WERI-Rb-1 (cell line): ENCODE measurements at regions not wholly inside any gene's neighbourhood (a gene's known extent, or its start where the extent isn't known, plus 50 kb on each side); places are given as distances from the start of the nearest gene placed in this dataset.

Source experiments
- DNase-seq: peaks from one replicate; pipeline ENCODE4 v3.0.0-alpha.2; 2020
- H3K27ac ChIP-seq: fragments of 250-450 bp; sonication (Bioruptor Pico); 2 replicates; pipeline ENCODE4 v1.5.1; 2020; ENCODE audit warnings: mild to moderate bottlenecking, moderate library complexity
- H3K27me3 ChIP-seq: fragments of 250-450 bp; sonication (Bioruptor Pico); 2 replicates; pipeline ENCODE4 v1.5.1; 2021; ENCODE audit warnings: mild to moderate bottlenecking, low read depth, moderate library complexity; ENCODE audit not compliant: insufficient read depth, severe bottlenecking
- H3K36me3 ChIP-seq: fragments of 250-450 bp; sonication (Bioruptor Pico); 2 replicates; pipeline ENCODE4 v1.5.1; 2020; ENCODE audit warnings: mild to moderate bottlenecking, moderate library complexity
- H3K4me3 ChIP-seq: 2 replicates; pipeline ENCODE4 v1.5.1; 2011; ENCODE audit warnings: low read depth, mild to moderate bottlenecking, control low read depth, low read length
- H3K9me3 ChIP-seq: fragments of 250-450 bp; sonication (Bioruptor Pico); 2 replicates; pipeline ENCODE4 v1.5.1; 2021; ENCODE audit warnings: mild to moderate bottlenecking, moderate library complexity; ENCODE audit not compliant: severe bottlenecking
- CTCF ChIP-seq: IDR thresholded peaks from 2 replicates; pipeline ENCODE4 v1.5.1; 2011; ENCODE audit warnings: low read depth, mild to moderate bottlenecking, control low read depth, inconsistent platforms, low read length

DNA sequence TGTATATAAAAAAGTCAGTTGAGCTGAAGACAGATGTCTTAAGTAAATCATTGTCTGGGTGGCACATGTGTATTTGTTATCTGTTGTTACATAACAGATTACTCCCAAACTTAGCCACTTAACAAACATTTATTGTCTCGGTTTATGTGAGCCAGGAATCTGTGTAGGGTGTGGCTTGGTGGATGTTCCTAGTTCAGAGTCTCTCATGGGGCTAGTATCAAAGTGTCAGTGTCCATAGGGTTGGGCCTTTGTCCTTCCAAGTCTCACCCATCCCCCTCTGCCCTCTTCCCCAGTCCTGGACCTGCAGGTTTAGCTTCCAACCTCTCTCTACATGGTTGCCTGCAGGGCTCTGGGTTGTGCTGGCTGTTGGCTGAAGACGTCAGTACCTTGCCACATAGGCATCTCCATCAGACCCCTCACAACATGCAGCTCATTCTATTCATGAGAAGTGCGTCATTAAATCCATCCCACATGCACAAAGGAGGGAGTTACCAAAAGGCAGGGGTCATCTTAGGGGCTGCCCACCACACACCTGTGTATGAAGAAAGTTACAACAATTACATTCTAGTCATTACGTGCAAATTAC lies 127.5 kb downstream of the HS3ST1 start:
- Histone ChIP-seq H3K4me3 (no peak overlapping the region), H3K27me3 (no peaks in the 10 kb centered on the region), H3K9me3 (no peaks in the 10 kb centered on the region), H3K36me3 (no peaks in the 10 kb centered on the region), H3K27ac (no peak overlapping the region)
- no peak for DNase-seq
- no peak for TF ChIP-seq CTCF

DNA sequence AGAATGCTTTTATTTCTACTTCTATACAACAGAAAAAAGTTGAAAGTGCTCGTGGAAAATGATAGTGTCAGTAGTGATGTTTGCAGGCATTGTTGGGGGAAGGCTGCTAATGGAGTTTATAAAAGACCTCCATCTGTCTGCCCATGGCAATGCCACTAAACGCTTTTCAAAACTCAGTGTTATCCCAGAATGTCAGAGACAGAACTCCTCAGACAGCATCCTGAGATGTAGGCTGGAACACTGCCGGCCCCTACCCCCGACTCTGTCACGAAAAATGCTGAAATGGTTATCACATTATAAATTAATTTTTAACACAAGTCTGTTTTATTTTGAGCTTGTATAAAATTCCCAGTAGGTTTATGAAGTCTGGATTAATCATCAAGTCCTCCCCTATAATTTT lies 128.9 kb downstream of the HS3ST1 start:
- Histone ChIP-seq H3K27ac (no peak overlapping the region), H3K9me3 (no peaks in the 10 kb centered on the region), H3K36me3 (no peaks in the 10 kb centered on the region), H3K27me3 (no peaks in the 10 kb centered on the region), H3K4me3 (no peak overlapping the region)
- DNase-seq = no peak
- no peak for TF ChIP-seq CTCF

- H3K4me3 ChIP-seq = no peak overlapping the region
- no peak for TF ChIP-seq CTCF
- no peak for DNase-seq
- no peaks in the 10 kb centered on the region for H3K27me3 ChIP-seq
- no peak overlapping the region for H3K27ac ChIP-seq
- no peaks in the 10 kb centered on the region for H3K9me3 ChIP-seq
- H3K36me3 ChIP-seq = no peaks in the 10 kb centered on the region
Observed at GRCh38 chr4:11299016-11299415, 129.7 kb downstream of the HS3ST1 start.

DNA sequence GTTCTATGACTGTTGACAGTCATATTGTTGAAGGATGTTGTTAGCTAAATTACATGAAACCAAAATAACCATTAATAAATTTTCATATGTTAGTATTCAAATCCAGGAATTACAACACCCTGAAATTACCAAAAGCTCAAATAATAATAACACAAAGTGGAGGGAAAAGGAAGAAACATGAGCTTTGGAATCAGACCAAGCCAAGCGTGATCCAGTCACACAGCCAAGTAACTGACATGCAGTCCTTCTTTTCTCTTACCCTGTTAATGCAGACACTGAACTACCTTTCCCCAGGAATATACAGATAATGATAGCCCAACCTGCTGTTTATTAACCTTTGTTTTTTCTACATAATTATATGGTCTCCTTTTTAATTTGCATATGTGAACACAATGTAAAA lies 130.2 kb downstream of the HS3ST1 start:
- Histone ChIP-seq H3K27ac (no peak overlapping the region), H3K9me3 (no peaks in the 10 kb centered on the region), H3K4me3 (no peak overlapping the region), H3K36me3 (no peaks in the 10 kb centered on the region), H3K27me3 (no peaks in the 10 kb centered on the region)
- DNase-seq = no peak
- no peak for TF ChIP-seq CTCF

- DNase-seq = no peak
- Histone ChIP-seq H3K4me3 (no peak overlapping the region), H3K27me3 (no peaks in the 10 kb centered on the region), H3K36me3 (no peaks in the 10 kb centered on the region), H3K27ac (no peak overlapping the region), H3K9me3 (no peaks in the 10 kb centered on the region)
- TF ChIP-seq CTCF = no peak
Observed at GRCh38 chr4:11297627-11298026, 131.1 kb downstream of the HS3ST1 start.

DNA sequence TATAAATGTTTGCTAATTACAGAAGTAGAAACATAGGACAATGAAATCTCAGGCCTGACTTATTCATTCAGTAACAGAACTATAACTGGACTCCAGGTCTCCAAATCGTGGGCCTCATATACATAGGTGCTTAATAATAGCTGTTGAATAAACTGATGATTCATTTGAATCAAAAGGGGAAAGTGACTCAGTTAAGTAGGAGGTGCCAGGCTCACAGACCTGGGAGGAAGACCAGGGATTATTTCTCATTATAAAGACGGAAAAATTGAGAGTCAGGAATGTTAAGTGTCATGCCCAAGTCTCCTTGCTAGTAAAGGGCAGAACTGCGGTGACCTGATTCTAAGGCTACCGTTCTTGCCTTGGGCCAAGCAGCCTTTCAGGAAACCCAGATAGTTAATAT lies 131.5 kb downstream of the HS3ST1 start:
- no peak overlapping the region for H3K4me3 ChIP-seq
- no peaks in the 10 kb centered on the region for H3K9me3 ChIP-seq
- DNase-seq = no peak
- TF ChIP-seq CTCF = no peak
- H3K27ac ChIP-seq = no peak overlapping the region
- no peaks in the 10 kb centered on the region for H3K36me3 ChIP-seq
- no peaks in the 10 kb centered on the region for H3K27me3 ChIP-seq
